DMS114 treated with DMSO at 0.1 percent for 48 hours (cell line): ENCODE measurements at regions not wholly inside any gene's neighbourhood (a gene's known extent, or its start where the extent isn't known, plus 50 kb on each side); places are given as distances from the start of the nearest gene placed in this dataset.

ENCODE experiments used
- DNase-seq: peaks from one replicate; lab custom pipeline; 2025; ENCODE audit not compliant: unreplicated experiment; lab: John Stamatoyannopoulos, UW

DNA sequence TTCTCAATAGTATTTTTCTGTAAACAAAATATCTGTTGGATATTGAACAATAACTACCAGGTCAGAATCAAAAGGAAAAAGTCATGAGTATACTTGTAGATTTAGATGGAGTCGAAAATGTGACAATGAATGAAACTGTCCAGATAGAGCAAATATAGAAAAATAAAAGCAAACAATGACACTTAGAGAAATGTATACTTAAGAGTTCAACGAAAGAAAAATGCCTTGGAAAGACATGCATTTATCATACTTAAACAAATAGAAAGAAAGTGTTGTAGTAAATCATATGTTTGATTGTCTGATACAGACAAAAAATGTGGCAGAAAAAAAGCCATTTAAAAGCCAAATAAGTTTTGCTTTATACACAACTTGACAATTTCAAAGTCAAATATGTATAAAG is 571.2 kb upstream of the MGAT4C start:
- no peak for DNase-seq

- no peak for DNase-seq
These were observed 569.9 kb upstream of the MGAT4C start for GRCh38 chr12:86826051-86826450.

- no peak for DNase-seq
These were observed 545.2 kb upstream of the MGAT4C start for GRCh38 chr12:86801439-86801838.

DNA sequence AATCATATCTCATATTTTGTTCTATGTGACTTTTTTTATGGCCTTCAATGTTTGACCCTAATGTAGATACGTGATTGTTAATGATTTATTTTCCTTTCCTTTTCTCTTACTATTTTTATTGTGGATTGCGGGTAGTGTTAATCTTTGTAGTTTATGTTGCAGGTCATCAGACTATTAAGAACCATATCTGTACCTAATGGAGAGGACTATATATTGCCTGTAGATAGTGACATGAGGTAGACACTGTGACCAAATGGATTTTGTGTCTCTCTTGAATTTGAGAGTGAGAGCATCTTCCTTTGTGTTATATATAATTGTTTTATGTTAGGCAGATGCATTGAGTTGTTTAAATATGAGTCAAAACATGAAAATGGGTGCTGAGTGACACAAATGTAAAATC is 543.4 kb upstream of the MGAT4C start:
- no peak for DNase-seq

DNA sequence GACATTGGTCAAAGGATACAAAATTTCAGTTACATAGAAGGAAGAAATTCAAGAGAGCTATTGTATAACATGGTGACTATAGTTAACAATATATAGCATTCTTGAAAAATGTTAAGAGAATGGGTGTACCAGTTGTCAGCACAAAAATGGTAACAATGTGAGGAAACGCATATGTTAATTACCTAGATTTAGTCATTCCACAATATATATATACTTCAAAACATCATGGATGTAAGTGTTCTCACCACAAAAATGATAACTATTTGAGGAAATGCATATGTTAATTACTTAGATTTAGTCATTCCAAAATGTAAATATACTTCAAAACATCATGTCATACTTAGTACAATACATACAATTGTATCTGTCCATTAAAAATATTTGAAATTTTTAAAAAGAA is 540.4 kb upstream of the MGAT4C start:
- no peak for DNase-seq

DNA sequence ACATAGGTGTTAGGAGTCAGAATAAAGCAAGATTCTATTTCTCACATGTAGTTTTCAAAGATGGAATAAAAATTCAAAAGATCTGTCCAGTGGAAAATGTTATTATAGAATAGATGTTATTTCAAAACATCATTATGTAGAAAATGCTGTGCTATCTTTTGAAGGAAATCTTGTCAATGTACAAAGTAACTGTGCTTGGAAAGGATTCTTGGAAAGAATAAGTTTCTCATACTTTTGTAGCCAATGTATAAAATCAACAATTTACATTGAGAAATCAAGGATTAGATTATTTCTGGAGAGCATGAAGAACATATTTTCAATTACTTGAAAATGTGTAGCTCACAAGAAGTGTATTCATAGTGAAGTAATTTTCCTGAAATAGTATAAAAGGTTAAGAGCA is 532.5 kb upstream of the MGAT4C start:
- DNase-seq: no peak

GRCh38 chr12:86787419-86787818 is 531.2 kb upstream of the MGAT4C start:
- DNase-seq: no peak

- no peak for DNase-seq
These were observed 521.1 kb upstream of the MGAT4C start for GRCh38 chr12:86777325-86777724.

GRCh38 chr12:86774841-86775388 is 518.7 kb upstream of the MGAT4C start:
- DNase-seq: no peak

DNA sequence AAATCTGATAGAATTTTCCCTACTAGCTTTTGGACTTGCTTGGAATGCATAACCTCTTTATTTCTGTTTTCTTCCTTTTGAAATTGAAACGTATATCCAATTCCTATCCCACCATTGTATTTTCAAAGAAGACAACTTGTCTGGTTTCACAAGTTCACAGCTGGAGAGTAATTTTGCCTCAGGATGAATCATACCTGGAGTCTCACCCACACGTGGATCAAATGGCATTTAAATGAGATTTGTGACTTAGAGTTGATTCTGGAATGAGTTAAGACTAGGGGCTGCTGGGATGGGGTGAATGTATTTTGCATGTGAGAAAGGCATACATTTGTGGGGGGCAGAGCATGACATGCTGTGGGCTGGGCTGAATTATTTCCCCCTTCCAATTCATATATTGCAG is 516.5 kb upstream of the MGAT4C start:
- no peak for DNase-seq

GRCh38 chr12:86770871-86771270 is 514.7 kb upstream of the MGAT4C start:
- no peak for DNase-seq

DNA sequence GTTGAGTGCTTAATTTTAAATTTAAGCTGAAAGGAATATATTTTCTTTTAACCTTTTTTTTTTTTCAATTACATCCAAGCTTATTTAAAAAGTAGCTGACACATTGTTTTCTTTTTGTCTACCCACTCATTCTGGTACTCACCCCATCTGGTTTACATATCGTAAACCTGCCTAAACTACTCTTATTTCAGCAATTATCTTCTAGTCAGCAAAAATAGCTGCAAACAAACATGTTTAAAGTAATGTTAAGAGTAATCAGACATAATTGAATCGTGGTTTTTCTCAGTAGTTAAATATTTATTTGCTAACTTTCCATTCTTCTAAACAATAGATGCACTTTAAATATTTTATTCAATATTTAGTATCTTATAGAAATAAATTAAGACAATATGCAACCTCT is 492.7 kb upstream of the MGAT4C start:
- no peak for DNase-seq

GRCh38 chr12:86744547-86745212 is 488.5 kb upstream of the MGAT4C start:
- DNase-seq: no peak

DNA sequence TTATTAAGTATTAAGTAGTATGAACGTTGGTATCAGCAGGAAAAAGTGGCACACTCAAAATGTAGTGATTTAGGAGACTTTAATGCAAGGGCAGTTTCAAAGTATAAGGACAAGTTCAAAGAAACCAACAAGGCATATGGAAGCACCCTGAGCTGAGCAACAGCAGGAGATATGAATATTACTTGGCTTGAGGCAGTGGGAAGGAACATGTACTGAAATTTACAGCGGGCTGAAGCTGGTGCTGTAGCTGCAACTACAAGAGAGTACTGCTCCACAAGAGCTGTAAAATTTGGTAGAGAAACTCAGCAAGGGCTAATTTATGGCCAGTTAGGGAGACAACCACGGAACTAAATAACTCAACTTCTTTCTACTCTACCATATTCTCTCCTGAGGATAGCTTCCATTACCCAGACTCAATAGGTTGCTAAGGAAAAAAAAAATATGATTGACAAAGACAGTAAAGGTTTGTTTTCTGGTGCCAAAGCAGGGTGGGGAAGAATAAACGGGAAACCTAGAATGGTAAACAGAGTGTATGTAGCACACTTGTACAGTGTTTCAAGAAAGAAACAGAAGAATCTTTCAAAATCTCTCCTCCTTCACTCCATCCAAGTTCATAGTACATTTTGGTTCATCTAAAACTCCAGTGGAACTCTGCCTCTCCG is 487.8 kb upstream of the MGAT4C start:
- no peak for DNase-seq

- no peak for DNase-seq
These were observed 485.3 kb upstream of the MGAT4C start for GRCh38 chr12:86741531-86741930.

DNA sequence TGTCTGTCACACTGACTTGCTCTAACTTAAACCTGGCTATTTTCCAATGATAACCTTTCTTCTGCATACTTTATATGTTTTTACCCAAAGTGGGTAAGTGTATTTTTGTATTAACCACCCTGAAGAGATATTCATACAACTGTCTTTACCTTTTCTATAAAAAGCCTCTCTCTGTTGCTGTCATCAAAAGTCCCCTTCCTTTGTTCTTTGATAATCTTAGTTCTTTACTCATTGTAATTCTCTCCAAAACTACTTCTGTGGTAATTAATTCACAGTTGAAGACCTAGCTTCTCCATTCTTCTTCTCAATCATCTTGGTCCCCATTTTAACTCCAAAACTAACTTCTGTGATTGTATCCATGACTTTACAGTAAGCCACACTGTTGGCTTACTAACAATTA is 479.7 kb upstream of the MGAT4C start:
- DNase-seq: no peak

- no peak for DNase-seq
These were observed 478.9 kb upstream of the MGAT4C start for GRCh38 chr12:86735072-86735471.

DNA sequence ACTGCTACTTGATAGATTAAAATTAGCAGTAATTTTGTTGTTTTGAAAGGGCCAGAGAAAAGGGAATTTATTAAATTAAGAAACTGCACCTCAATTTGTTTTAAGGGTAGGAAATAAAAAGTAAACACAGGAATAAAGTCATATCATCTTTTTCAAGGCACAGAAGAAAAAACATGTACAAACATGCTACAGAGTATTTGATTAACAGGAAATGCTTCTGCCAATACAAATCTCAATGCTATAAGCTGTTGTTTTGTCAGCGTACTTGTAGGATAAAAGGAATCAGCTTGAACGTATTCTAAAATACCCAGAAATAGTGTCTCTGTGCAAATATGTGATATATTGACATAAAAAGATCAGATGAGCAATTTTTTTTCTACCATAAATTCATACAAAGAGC is 474.0 kb upstream of the MGAT4C start:
- no peak for DNase-seq

- DNase-seq: no peak
These were observed 473.5 kb upstream of the MGAT4C start for GRCh38 chr12:86729739-86730138.

DNA sequence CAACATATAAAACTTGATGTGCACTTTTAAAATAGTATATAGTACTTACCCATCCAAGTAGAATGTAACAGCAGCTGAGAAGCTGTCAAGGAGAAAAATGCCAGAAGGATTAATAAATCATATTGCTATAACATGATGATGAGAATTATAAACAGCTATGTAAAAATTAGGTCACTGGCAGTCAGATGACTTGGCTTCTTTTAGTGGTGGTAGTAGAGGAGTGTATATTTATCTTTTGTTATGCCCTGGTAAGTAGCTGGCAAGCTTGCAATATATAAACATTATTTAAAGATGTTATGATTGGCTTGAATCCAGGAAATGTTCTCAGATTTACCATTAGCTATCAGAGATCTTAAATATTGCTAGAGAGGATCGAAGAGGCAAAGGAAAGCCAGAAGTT is 471.0 kb upstream of the MGAT4C start:
- DNase-seq: no peak

DNA sequence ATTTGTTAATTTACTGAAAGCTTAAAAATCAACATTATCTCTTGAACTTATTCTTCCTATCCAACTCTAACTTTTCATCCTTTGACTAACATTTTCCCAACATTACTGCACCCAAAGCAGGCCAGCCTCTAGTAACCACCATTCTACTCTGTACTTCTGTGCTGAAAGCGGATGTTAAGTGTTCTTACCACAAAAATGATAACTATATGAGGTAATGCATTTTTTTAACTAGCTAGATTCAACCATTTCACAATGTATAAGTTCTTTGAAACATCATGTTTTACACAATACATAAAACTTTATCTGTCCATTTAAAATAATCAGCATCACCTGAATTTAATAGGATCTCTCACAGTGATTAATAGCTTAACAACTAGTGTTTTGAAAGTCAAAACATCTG is 468.5 kb upstream of the MGAT4C start:
- no peak for DNase-seq

- no peak for DNase-seq
These were observed 467.1 kb upstream of the MGAT4C start for GRCh38 chr12:86723326-86723725.
